NK-92 (cell line): ENCODE measurements at regions not wholly inside any gene's neighbourhood (a gene's known extent, or its start where the extent isn't known, plus 50 kb on each side); places are given as distances from the start of the nearest gene placed in this dataset.
"Not testable (repeated sequence)": the region's sequence is repeated elsewhere in the genome, so short reads cannot be mapped to it uniquely, and the experiment has no call there.

Source experiments
- DNase-seq: peaks from one replicate; lab custom pipeline; 2025; ENCODE audit not compliant: unreplicated experiment; lab: John Stamatoyannopoulos, UW

GRCh38 chr7:156389116-156389692, 251.4 kb upstream of the RNF32 start:
- DNase-seq: no peak

- no peak for DNase-seq
Observed at GRCh38 chr7:156386097-156386496, 254.5 kb upstream of the RNF32 start.

- no peak for DNase-seq
Observed at GRCh38 chr7:156384706-156385105, 255.9 kb upstream of the RNF32 start.

- no peak for DNase-seq
Observed at GRCh38 chr7:156383526-156383925, 257.0 kb upstream of the RNF32 start.

- DNase-seq: no peak
Observed at GRCh38 chr7:156380261-156380660, 260.3 kb upstream of the RNF32 start.

GRCh38 chr7:156379324-156380070, 261.1 kb upstream of the RNF32 start:
- no peak for DNase-seq

GRCh38 chr7:156378806-156379205, 261.8 kb upstream of the RNF32 start:
- DNase-seq: no peak

GRCh38 chr7:156376317-156376716, 264.3 kb upstream of the RNF32 start:
- DNase-seq: no peak

- no peak for DNase-seq
Observed at GRCh38 chr7:156374335-156374734, 266.2 kb upstream of the RNF32 start.

- DNase-seq: not testable (repeated sequence)
Observed at GRCh38 chr7:156369929-156370328, 270.6 kb upstream of the RNF32 start.

GRCh38 chr7:156368053-156368843, 272.3 kb upstream of the RNF32 start:
- no peak for DNase-seq

GRCh38 chr7:156363751-156364150, 276.8 kb upstream of the RNF32 start:
- no peak for DNase-seq

- no peak for DNase-seq
Observed at GRCh38 chr7:156360835-156361234, 279.7 kb upstream of the RNF32 start.

GRCh38 chr7:156356551-156356950, 284.0 kb upstream of the RNF32 start:
- DNase-seq: no peak

- no peak for DNase-seq
Observed at GRCh38 chr7:156353352-156353751, 287.2 kb upstream of the RNF32 start.

- not testable (repeated sequence) for DNase-seq
Observed at GRCh38 chr7:156347703-156348248, 292.8 kb upstream of the RNF32 start.

GRCh38 chr7:156347132-156347531, 293.4 kb upstream of the RNF32 start:
- no peak for DNase-seq

GRCh38 chr7:156344595-156344994, 296.0 kb upstream of the RNF32 start:
- no peak for DNase-seq

GRCh38 chr7:156334636-156335035, 305.9 kb upstream of the RNF32 start:
- no peak for DNase-seq

- DNase-seq: no peak
Observed at GRCh38 chr7:156327916-156328315, 312.7 kb upstream of the RNF32 start.

- DNase-seq: no peak
Observed at GRCh38 chr7:156327474-156327873, 313.1 kb upstream of the RNF32 start.

GRCh38 chr7:156324201-156324600, 316.4 kb upstream of the RNF32 start:
- DNase-seq: no peak
